GM11168 (cell line): ENCODE measurements at regions not wholly inside any gene's neighbourhood (a gene's known extent, or its start where the extent isn't known, plus 50 kb on each side); places are given as distances from the start of the nearest gene placed in this dataset.

Experiments used
- in situ Hi-C: fragments of 300-500 bp; cut with MboI; formaldehyde crosslinking; loops from one replicate; pipeline ENCODE4 v1.12.0; 2022; ENCODE audit warnings: low sequenced_read_pairs; ENCODE audit not compliant: unreplicated experiment

DNA sequence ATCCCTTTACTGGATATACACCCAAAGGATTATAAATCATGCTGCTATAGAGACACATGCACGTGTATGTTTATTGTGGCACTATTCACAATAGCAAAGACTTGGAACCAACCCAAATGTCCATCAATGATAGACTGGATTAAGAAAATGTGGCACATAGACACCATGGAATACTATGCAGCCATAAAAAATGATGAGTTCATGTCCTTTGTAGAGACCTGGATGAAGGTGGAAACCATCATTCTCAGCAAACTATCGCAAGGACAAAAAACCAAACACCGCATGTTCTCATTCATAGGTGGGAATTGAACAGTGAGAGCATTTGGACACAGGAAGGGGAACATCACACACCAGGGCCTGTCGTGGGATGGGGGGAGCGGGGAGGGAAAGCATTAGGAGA is 52.4 kb upstream of the FAM135A start:
- in situ Hi-C loops, result loop anchor here (10.0 kb wide), 1 partner anchor 136 kb away; no protein-coding TSS in a partner anchor

GRCh38 chr6:70353448-70353847 is 50.6 kb upstream of the COL9A1 start:
- in situ Hi-C loops, result no loop called here
